PC-9 (cell line): ENCODE measurements at regions not wholly inside any gene's neighbourhood (a gene's known extent, or its start where the extent isn't known, plus 50 kb on each side); places are given as distances from the start of the nearest gene placed in this dataset.
"Not testable (repeated sequence)": the region's sequence is repeated elsewhere in the genome, so short reads cannot be mapped to it uniquely, and the experiment has no call there.

Experiments used
- BruUV-seq: library from RNA; stranded (reverse); fragments of 400-500 nt; replicated peaks from 2 replicates; lab custom pipeline; 2021; lab: Mats Ljungman, UMichigan
- CTCF ChIA-PET: fragments of 300-600 bp; sonication (Branson Sonifier 250); formaldehyde crosslinking; loops from one replicate; lab custom pipeline; 2022; ENCODE audit warnings: antibody characterized with exemption; lab: Charles Lee
- POLR2A ChIA-PET: fragments of 300-600 bp; sonication (Branson Sonifier 250); formaldehyde crosslinking; loops from one replicate; lab custom pipeline; 2022; ENCODE audit warnings: antibody characterized with exemption; ENCODE audit not compliant: unreplicated experiment; lab: Charles Lee
- DNase-seq, 2 experiments: peaks; one replicate each; pipeline versions ENCODE4 v3.0.0 to v3.0.0-alpha.2; 2015 to 2022; ENCODE audit warnings: mixed read lengths in 1 of 2
- H2AFZ ChIP-seq: fragments of 200-600 bp; sonication (generic); 2 replicates; pipeline ENCODE4 v1.8.1; 2017; ENCODE audit warnings: antibody characterized with exemption
- H3F3A ChIP-seq: fragments of 200-600 bp; sonication (generic); 2 replicates; pipeline ENCODE4 v1.8.1; 2017; ENCODE audit warnings: antibody characterized with exemption, mild to moderate bottlenecking, low read depth; ENCODE audit not compliant: insufficient read depth
- H3K27ac ChIP-seq: fragments of 200-600 bp; sonication (generic); 2 replicates; pipeline ENCODE4 v1.6.1; 2016; ENCODE audit warnings: mixed run types
- H3K27me3 ChIP-seq: fragments of 200-600 bp; sonication (generic); 2 replicates; pipeline ENCODE4 v1.6.1; 2016; ENCODE audit warnings: low read depth, mixed run types; ENCODE audit not compliant: insufficient read depth
- H3K36me3 ChIP-seq: fragments of 200-600 bp; sonication (generic); 2 replicates; pipeline ENCODE4 v1.6.1; 2016; ENCODE audit warnings: low read depth, mixed run types
- H3K4me1 ChIP-seq: fragments of 200-600 bp; sonication (generic); replicated peaks from 2 replicates; pipeline ENCODE4 v1.6.1; 2016; ENCODE audit warnings: mixed run types; ENCODE audit not compliant: insufficient read depth
- H3K4me2 ChIP-seq: fragments of 200-600 bp; sonication (generic); 2 replicates; pipeline ENCODE4 v1.6.1; 2017; ENCODE audit warnings: mixed run types
- H3K4me3 ChIP-seq: fragments of 200-600 bp; sonication (generic); 2 replicates; pipeline ENCODE4 v1.6.1; 2016; ENCODE audit warnings: mixed run types
- H3K79me2 ChIP-seq: fragments of 200-600 bp; sonication (generic); 2 replicates; pipeline ENCODE4 v1.6.1; 2017; ENCODE audit warnings: low read depth, mixed run types
- H3K9me2 ChIP-seq: fragments of 200-600 bp; sonication (generic); 2 replicates; pipeline ENCODE4 v1.8.1; 2017; ENCODE audit warnings: mild to moderate bottlenecking; ENCODE audit not compliant: insufficient read depth
- H3K9me3 ChIP-seq: fragments of 200-600 bp; sonication (generic); 2 replicates; pipeline ENCODE4 v1.8.1; 2016; ENCODE audit warnings: low read depth; ENCODE audit not compliant: insufficient read depth
- H4K20me1 ChIP-seq: fragments of 200-600 bp; sonication (generic); 2 replicates; pipeline ENCODE4 v1.8.1; 2017; ENCODE audit not compliant: insufficient read depth
- EZH2 ChIP-seq: fragments of 200-600 bp; sonication (generic); IDR thresholded peaks from 2 replicates; pipeline ENCODE4 v1.8.0; 2017; ENCODE audit warnings: antibody characterized with exemption, low read depth
- intact Hi-C: fragments of 100-400 bp; cut with micrococcal nuclease; formaldehyde crosslinking; loops from one replicate; pipeline ENCODE4 v1.10.0; 2022; ENCODE audit not compliant: unreplicated experiment
- TF ChIP-seq, protein P1 (sequence below): fragments of 200-600 bp; sonication (generic); conservative IDR thresholded peaks from 2 replicates; pipeline ENCODE4 v1.6.1; 2017; ENCODE audit warnings: mixed run types, antibody characterized with exemption, mild to moderate bottlenecking, moderate library complexity

DNA sequence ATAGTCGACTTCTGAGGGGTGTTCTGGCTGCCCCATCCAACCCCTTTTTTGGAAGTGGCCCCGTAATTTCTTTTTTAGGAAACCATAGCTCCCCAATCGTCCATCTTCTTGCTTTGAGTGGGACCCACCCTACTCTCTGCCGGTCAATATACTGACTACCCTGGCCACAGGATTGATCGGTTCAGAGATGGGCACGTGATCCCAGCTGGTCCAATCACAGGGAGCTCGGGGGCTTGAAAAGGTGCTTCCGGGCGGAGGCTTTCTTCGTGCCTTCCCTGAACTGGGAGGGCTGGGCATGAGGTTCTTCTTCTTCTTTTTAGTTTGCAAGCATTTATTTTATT, 78.7 kb upstream of the SH3PXD2B start:
- Histone ChIP-seq H3K27ac (no peak overlapping the region), H3K79me2 (no peaks in the 10 kb centered on the region), H3K9me2 (no peaks in the 10 kb centered on the region), H4K20me1 (no peaks in the 10 kb centered on the region), H3K36me3 (no peaks in the 10 kb centered on the region), H3K4me1 (no peaks in the 10 kb centered on the region; the same call in 1 of the 2 replicates), H3K4me3 (no peak overlapping the region), H2AFZ (no peak overlapping the region), H3K27me3 (peaks cover 15% of the 10 kb centered on the region), H3K9me3 (no peaks in the 10 kb centered on the region), H3F3A (no peaks in the 10 kb centered on the region), H3K4me2 (no peak overlapping the region)
- intact Hi-C loops = no loop called here
- no peak for DNase-seq
- ChIA-PET POLR2A (no interaction called here), CTCF (no interaction called here)
- no TSS peak for BruUV-seq
- no peak for TF ChIP-seq EZH2
- TF ChIP-seq, protein P1, sequence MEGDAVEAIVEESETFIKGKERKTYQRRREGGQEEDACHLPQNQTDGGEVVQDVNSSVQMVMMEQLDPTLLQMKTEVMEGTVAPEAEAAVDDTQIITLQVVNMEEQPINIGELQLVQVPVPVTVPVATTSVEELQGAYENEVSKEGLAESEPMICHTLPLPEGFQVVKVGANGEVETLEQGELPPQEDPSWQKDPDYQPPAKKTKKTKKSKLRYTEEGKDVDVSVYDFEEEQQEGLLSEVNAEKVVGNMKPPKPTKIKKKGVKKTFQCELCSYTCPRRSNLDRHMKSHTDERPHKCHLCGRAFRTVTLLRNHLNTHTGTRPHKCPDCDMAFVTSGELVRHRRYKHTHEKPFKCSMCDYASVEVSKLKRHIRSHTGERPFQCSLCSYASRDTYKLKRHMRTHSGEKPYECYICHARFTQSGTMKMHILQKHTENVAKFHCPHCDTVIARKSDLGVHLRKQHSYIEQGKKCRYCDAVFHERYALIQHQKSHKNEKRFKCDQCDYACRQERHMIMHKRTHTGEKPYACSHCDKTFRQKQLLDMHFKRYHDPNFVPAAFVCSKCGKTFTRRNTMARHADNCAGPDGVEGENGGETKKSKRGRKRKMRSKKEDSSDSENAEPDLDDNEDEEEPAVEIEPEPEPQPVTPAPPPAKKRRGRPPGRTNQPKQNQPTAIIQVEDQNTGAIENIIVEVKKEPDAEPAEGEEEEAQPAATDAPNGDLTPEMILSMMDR = no peak

DNA sequence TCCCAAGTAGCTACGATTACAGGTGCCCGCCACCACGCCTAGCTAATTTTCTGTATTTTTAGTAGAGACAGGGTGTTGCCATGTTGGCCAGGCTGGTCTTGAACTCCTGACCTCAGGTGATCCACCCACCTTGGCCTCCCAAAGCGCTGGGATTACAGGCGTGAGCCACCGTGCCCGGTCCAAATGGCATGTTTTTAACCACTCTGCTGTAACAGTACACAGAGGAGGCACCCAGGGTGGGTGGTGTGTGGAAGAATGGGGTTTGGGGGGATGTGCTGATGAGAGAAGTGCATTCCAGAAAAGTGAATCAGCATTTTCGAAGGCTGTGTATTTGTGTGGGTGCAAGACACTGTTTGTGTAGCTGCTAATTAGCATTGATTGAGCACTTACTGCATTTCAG, 78.1 kb upstream of the SH3PXD2B start:
- intact Hi-C loops, H3K4me1 ChIP-seq, CTCF ChIA-PET, POLR2A ChIA-PET, H3K4me3 ChIP-seq, BruUV-seq, H3K36me3 ChIP-seq, H3K27ac ChIP-seq, H3K79me2 ChIP-seq, H4K20me1 ChIP-seq, DNase-seq, H3K9me2 ChIP-seq, H3K4me2 ChIP-seq, H2AFZ ChIP-seq, H3K9me3 ChIP-seq, H3F3A ChIP-seq: not testable (repeated sequence)
- peaks cover 15% of the 10 kb centered on the region for H3K27me3 ChIP-seq

DNA sequence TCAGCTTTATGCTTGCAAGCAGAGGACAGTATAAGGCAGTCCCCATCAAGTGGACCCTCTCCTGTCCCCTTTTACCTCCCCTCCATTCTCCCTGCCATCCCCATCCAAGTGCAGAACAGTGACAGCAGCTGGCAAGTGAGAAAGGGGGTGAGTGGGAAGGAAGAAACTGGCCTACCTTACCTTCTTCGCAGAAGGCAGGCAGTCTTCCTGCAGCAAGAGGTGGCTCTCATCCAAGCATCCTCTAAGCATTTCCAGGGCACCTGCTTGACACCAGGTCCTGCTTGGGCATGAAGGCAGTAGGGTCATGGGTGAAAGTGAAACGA, 77.3 kb upstream of the SH3PXD2B start:
- H3K36me3 ChIP-seq = no peaks in the 10 kb centered on the region
- H3K27me3 ChIP-seq = peaks cover 19% of the 10 kb centered on the region
- ChIA-PET POLR2A (no interaction called here), CTCF (no interaction called here)
- no peaks in the 10 kb centered on the region; the same call in 1 of the 2 replicates for H3K4me1 ChIP-seq
- H4K20me1 ChIP-seq = no peaks in the 10 kb centered on the region
- H3K79me2 ChIP-seq = no peaks in the 10 kb centered on the region
- TF ChIP-seq, protein P1 = no peak
- TF ChIP-seq EZH2 = no peak
- H3K9me2 ChIP-seq = no peaks in the 10 kb centered on the region
- BruUV-seq = no TSS peak
- no peak for DNase-seq
- intact Hi-C loops = no loop called here
- H3K9me3 ChIP-seq = no peaks in the 10 kb centered on the region
- H3K27ac ChIP-seq = no peak overlapping the region
- H3F3A ChIP-seq = no peaks in the 10 kb centered on the region
- no peak overlapping the region for H3K4me3 ChIP-seq
- no peak overlapping the region for H3K4me2 ChIP-seq
- no peak overlapping the region for H2AFZ ChIP-seq

DNA sequence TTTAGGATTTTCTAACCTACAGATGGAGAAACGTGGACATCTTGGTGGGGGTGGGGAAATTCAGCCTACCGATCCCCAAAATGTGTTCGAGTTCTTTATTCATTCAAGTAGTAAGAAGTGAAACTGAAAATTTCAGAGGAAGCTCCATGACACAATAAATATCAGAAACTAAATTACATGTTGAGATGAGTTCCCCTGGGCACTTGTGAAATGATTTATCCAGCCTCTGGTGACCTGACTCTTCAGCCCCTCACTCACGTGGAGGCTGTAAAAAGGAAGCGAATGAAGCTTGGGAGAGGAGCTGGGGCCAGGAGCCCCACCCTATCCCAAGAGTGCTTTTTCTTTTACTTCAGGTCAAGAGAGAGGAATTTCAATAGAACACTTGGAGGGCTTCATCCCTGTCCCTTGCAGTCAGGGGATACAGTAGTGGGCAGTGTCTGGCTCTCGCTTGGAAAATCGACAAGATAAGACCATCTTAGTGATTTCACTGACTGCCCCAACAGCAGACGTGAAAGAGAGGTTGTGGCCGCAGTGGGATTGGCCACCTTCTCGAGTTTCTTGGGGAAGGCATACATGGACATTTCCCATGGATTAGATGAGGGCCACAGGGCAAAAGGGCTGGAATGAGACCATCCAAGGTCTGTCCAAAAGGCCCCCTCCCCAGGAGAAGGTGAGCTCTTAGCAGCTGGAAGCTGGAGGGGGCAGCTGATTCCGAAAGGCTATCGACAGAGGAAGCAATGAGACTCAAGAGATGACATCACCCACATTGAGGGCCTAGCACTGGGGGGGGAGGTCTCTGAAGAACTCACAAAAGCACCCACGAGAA, 76.8 kb upstream of the SH3PXD2B start:
- no peaks in the 10 kb centered on the region for H3K9me2 ChIP-seq
- no peaks in the 10 kb centered on the region for H3K36me3 ChIP-seq
- CTCF ChIA-PET = no interaction called here
- no peak overlapping the region for H3K4me3 ChIP-seq
- H2AFZ ChIP-seq = no peak overlapping the region
- BruUV-seq = no TSS peak
- no peak overlapping the region for H3K4me2 ChIP-seq
- intact Hi-C loops = no loop called here
- no peaks in the 10 kb centered on the region for H4K20me1 ChIP-seq
- POLR2A ChIA-PET = no interaction called here
- H3K4me1 ChIP-seq = no peaks in the 10 kb centered on the region; the same call in 1 of the 2 replicates
- H3K79me2 ChIP-seq = no peaks in the 10 kb centered on the region
- DNase-seq = no peak
- no peaks in the 10 kb centered on the region for H3K9me3 ChIP-seq
- H3K27ac ChIP-seq = no peak overlapping the region
- H3F3A ChIP-seq = no peaks in the 10 kb centered on the region
- no peak for TF ChIP-seq EZH2
- TF ChIP-seq, protein P1 = no peak
- peaks cover 21% of the 10 kb centered on the region for H3K27me3 ChIP-seq
